H7 (cell line): ENCODE measurements at regions not wholly inside any gene's neighbourhood (a gene's known extent, or its start where the extent isn't known, plus 50 kb on each side); places are given as distances from the start of the nearest gene placed in this dataset.

ENCODE experiments used
- DNase-seq: peaks from one replicate; pipeline ENCODE4 v3.0.0; 2012
- H3K27me3 ChIP-seq: 2 replicates; pipeline ENCODE4 v1.6.0; 2011; ENCODE audit warnings: mild to moderate bottlenecking, low read length; ENCODE audit not compliant: control insufficient read depth, insufficient read depth
- H3K36me3 ChIP-seq: replicated peaks from 2 replicates; pipeline ENCODE4 v1.5.1; 2011; ENCODE audit warnings: low read length; ENCODE audit not compliant: control insufficient read depth, insufficient read depth
- H3K4me3 ChIP-seq: 2 replicates; pipeline ENCODE4 v1.5.1; 2011; ENCODE audit warnings: low read depth, mild to moderate bottlenecking, control low read depth, low read length, moderate library complexity; ENCODE audit not compliant: insufficient read depth

- Histone ChIP-seq H3K4me3 (no peak overlapping the region), H3K27me3 (no peaks in the 10 kb centered on the region), H3K36me3 (no peaks in the 10 kb centered on the region; the same call in 1 of the 2 replicates)
- DNase-seq = peak; percentile 73
Observed at GRCh38 chr1:217333939-217334338, 297.0 kb downstream of the GPATCH2 start.

- Histone ChIP-seq H3K4me3 (no peak overlapping the region), H3K36me3 (no peaks in the 10 kb centered on the region; the same call in 1 of the 2 replicates), H3K27me3 (no peaks in the 10 kb centered on the region)
- no peak for DNase-seq
Observed at GRCh38 chr1:217332431-217333065, 298.3 kb downstream of the GPATCH2 start.

GRCh38 chr1:217331698-217332097 is 299.2 kb downstream of the GPATCH2 start:
- no peak for DNase-seq
- Histone ChIP-seq H3K36me3 (no peaks in the 10 kb centered on the region; the same call in 1 of the 2 replicates), H3K27me3 (no peaks in the 10 kb centered on the region)

GRCh38 chr1:217327901-217328300 is 303.0 kb downstream of the GPATCH2 start:
- H3K27me3 ChIP-seq = no peaks in the 10 kb centered on the region
- H3K4me3 ChIP-seq = no peak overlapping the region
- no peak for DNase-seq
- no peaks in the 10 kb centered on the region; the same call in 1 of the 2 replicates for H3K36me3 ChIP-seq

More at GRCh38 chr1:217331698-217332097, 299.2 kb downstream of the GPATCH2 start:
- no peak overlapping the region for H3K4me3 ChIP-seq

GRCh38 chr1:217322834-217323233 is 308.1 kb downstream of the GPATCH2 start:
- H3K27me3 ChIP-seq = no peaks in the 10 kb centered on the region
- no peak overlapping the region for H3K4me3 ChIP-seq
- no peaks in the 10 kb centered on the region for H3K36me3 ChIP-seq
- DNase-seq = no peak

GRCh38 chr1:217315346-217315745 is 315.5 kb downstream of the GPATCH2 start:
- no peaks in the 10 kb centered on the region for H3K27me3 ChIP-seq
- no peak for DNase-seq
- H3K4me3 ChIP-seq = no peak overlapping the region
- H3K36me3 ChIP-seq = no peaks in the 10 kb centered on the region

- H3K36me3 ChIP-seq = no peaks in the 10 kb centered on the region
- DNase-seq = no peak
- H3K27me3 ChIP-seq = no peaks in the 10 kb centered on the region
- H3K4me3 ChIP-seq = no peak overlapping the region
Observed at GRCh38 chr1:217313096-217313495, 317.8 kb downstream of the GPATCH2 start.

GRCh38 chr1:217311766-217312165 is 319.1 kb downstream of the GPATCH2 start:
- DNase-seq = peak; percentile 27
- no peaks in the 10 kb centered on the region for H3K36me3 ChIP-seq
- no peaks in the 10 kb centered on the region for H3K27me3 ChIP-seq
- H3K4me3 ChIP-seq = no peak overlapping the region

GRCh38 chr1:217311269-217311668 is 319.6 kb downstream of the GPATCH2 start:
- Histone ChIP-seq H3K27me3 (no peaks in the 10 kb centered on the region), H3K4me3 (no peak overlapping the region), H3K36me3 (no peaks in the 10 kb centered on the region)
- DNase-seq = no peak

- H3K36me3 ChIP-seq = no peaks in the 10 kb centered on the region
- H3K27me3 ChIP-seq = no peaks in the 10 kb centered on the region
- no peak overlapping the region for H3K4me3 ChIP-seq
- DNase-seq = no peak
Observed at GRCh38 chr1:217281332-217281731, 349.6 kb downstream of the GPATCH2 start.

- Histone ChIP-seq H3K36me3 (no peaks in the 10 kb centered on the region), H3K27me3 (no peaks in the 10 kb centered on the region), H3K4me3 (no peak overlapping the region)
- no peak for DNase-seq
Observed at GRCh38 chr1:217275655-217276398, 355.1 kb downstream of the GPATCH2 start.

- Histone ChIP-seq H3K4me3 (no peak overlapping the region), H3K36me3 (no peaks in the 10 kb centered on the region), H3K27me3 (no peaks in the 10 kb centered on the region)
- no peak for DNase-seq
Observed at GRCh38 chr1:217274927-217275654, 355.8 kb downstream of the GPATCH2 start.

- Histone ChIP-seq H3K36me3 (no peaks in the 10 kb centered on the region), H3K27me3 (no peaks in the 10 kb centered on the region), H3K4me3 (no peak overlapping the region)
- no peak for DNase-seq
Observed at GRCh38 chr1:217274416-217274815, 356.5 kb downstream of the GPATCH2 start.

GRCh38 chr1:217273866-217274265 is 357.0 kb downstream of the GPATCH2 start:
- DNase-seq = no peak
- H3K36me3 ChIP-seq = no peaks in the 10 kb centered on the region
- H3K4me3 ChIP-seq = no peak overlapping the region

GRCh38 chr1:217272385-217272784 is 358.5 kb downstream of the GPATCH2 start:
- Histone ChIP-seq H3K4me3 (no peak overlapping the region), H3K36me3 (no peaks in the 10 kb centered on the region), H3K27me3 (no peaks in the 10 kb centered on the region)
- no peak for DNase-seq

More at GRCh38 chr1:217273866-217274265, 357.0 kb downstream of the GPATCH2 start:
- H3K27me3 ChIP-seq = no peaks in the 10 kb centered on the region
